ENCODE measurements at regions not wholly inside any gene's neighbourhood (a gene's known extent, or its start where the extent isn't known, plus 50 kb on each side); places are given as distances from the start of the nearest gene placed in this dataset.

- DNase-seq = no peak
Measured at GRCh38 chr20:34163307-34163706, 51.3 kb upstream of the EIF2S2 start.

GRCh38 chr20:34164381-34164984 is 52.4 kb upstream of the EIF2S2 start:
- DNase-seq = no peak

GRCh38 chr20:34165018-34165619 is 53.1 kb upstream of the EIF2S2 start:
- DNase-seq = no peak

- no peak for DNase-seq
Measured at GRCh38 chr20:34171640-34172039, 59.6 kb upstream of the EIF2S2 start.

GRCh38 chr20:34172926-34173325 is 60.9 kb upstream of the EIF2S2 start:
- DNase-seq = no peak

- DNase-seq = no peak
Measured at GRCh38 chr20:34175079-34175478, 63.0 kb upstream of the EIF2S2 start.

GRCh38 chr20:34175879-34176278 is 63.8 kb upstream of the EIF2S2 start:
- DNase-seq = no peak

- no peak for DNase-seq
Measured at GRCh38 chr20:34177052-34177451, 64.2 kb upstream of the ASIP start.

- no peak for DNase-seq
Measured at GRCh38 chr20:34179637-34180360, 61.4 kb upstream of the ASIP start.

- DNase-seq = no peak
Measured at GRCh38 chr20:34180460-34181120, 60.6 kb upstream of the ASIP start.

- DNase-seq = no peak
Measured at GRCh38 chr20:34181484-34181883, 59.7 kb upstream of the ASIP start.

- no peak for DNase-seq
Measured at GRCh38 chr20:34185766-34186620, 55.2 kb upstream of the ASIP start.

GRCh38 chr20:34189572-34190163 is 51.6 kb upstream of the ASIP start:
- DNase-seq = no peak

GRCh38 chr20:34190262-34190661 is 51.0 kb upstream of the ASIP start:
- DNase-seq = no peak

- peak; percentile 15 for DNase-seq
Measured at GRCh38 chr20:34190679-34191090, 50.5 kb upstream of the ASIP start.

Measured in DMS79 (cell line).